Transverse colon (tissue), 4 donors: ENCODE measurements at regions not wholly inside any gene's neighbourhood (a gene's known extent, or its start where the extent isn't known, plus 50 kb on each side); places are given as distances from the start of the nearest gene placed in this dataset.

Experiments used
- DNase-seq: peaks from one replicate; pipeline ENCODE4 v3.0.0-alpha.2; 2019
- H3K27ac ChIP-seq, 4 donors: fragments of 200-600 bp; sonication (generic); 2 replicates each; pipeline ENCODE4 v1.5.1; 2016 to 2018; ENCODE audit warnings: inconsistent platforms in 4 of 4
- H3K27me3 ChIP-seq: fragments of 200-600 bp; sonication (generic); 2 replicates; pipeline ENCODE4 v1.5.1; 2017; ENCODE audit warnings: inconsistent platforms
- H3K36me3 ChIP-seq, 4 donors: fragments of 200-600 bp; sonication (generic); 2 replicates each; pipeline ENCODE4 v1.5.1; 2017 to 2019; ENCODE audit warnings: inconsistent platforms in 4 of 4
- H3K4me1 ChIP-seq, 4 donors: fragments of 200-600 bp; sonication (generic); 2 replicates each; pipeline ENCODE4 v1.5.1; 2017 to 2020; ENCODE audit warnings: inconsistent platforms in 4 of 4
- H3K4me3 ChIP-seq, 4 donors: fragments of 200-600 bp; sonication (generic); 1 replicate in 1 of 4; 2 replicates in 3 of 4; pipeline versions ENCODE4 v1.5.1 to v1.6.1; 2017 to 2019; ENCODE audit warnings: inconsistent platforms in 4 of 4
- H3K9me3 ChIP-seq, 2 donors: fragments of 200-600 bp; sonication (generic); 2 replicates each; pipeline ENCODE4 v1.5.1; 2017 to 2019; ENCODE audit warnings: inconsistent platforms in 2 of 2
- CTCF ChIP-seq, 5 experiments: fragments of 200-600 bp in 3 of 5; fragments of 450-650 bp in 2 of 5; sonication (generic) in 3 of 5; IDR thresholded peaks; 1 replicate in 2 of 5; 2 replicates in 3 of 5; pipeline ENCODE4 v1.5.1; 2016 to 2017; ENCODE audit warnings: antibody characterized with exemption in 5 of 5, inconsistent platforms in 3 of 5, mild to moderate bottlenecking in 2 of 5, moderate library complexity in 1 of 5
- EP300 ChIP-seq: sonication (generic); formaldehyde crosslinking; IDR thresholded peaks from one replicate; pipeline ENCODE4 v1.6.1; 2017; ENCODE audit warnings: antibody characterized with exemption, low read depth
- POLR2A ChIP-seq: fragments of 450-650 bp; IDR thresholded peaks from one replicate; pipeline ENCODE4 v1.6.1; 2016; ENCODE audit warnings: antibody characterized with exemption, mild to moderate bottlenecking, moderate library complexity
- POLR2AphosphoS5 ChIP-seq, 3 donors: sonication (generic); formaldehyde crosslinking; IDR thresholded peaks; one replicate each; pipeline ENCODE4 v1.6.1; 2016; ENCODE audit warnings: antibody characterized with exemption in 3 of 3
- WGBS, 2 donors: methylation state at CpG; one replicate each; pipeline ENCODE4 v1.1.5; 2018; ENCODE audit warnings: low coverage in 1 of 2; 5-methylcytosine and 5-hydroxymethylcytosine counted together
- in situ Hi-C, 4 donors: fragments of 200-750 bp; cut with MboI; loops; one replicate each; pipeline versions ENCODE4 v1.15.0 to v1.15.1; 2017; ENCODE audit warnings: low sequenced_read_pairs in 3 of 4, low pct_ligation_motif_present in 1 of 4, low pct_unique_long_range_greater_than_20kb in 1 of 4
- intact Hi-C: fragments of 100-400 bp; cut with DNase I; formaldehyde crosslinking; loops from one replicate; pipeline ENCODE4 v1.15.1; 2023; ENCODE audit warnings: low total_unique reads

GRCh38 chr14:98894600-98894999, 377.4 kb downstream of the BCL11B start:
- intact Hi-C loops (no loop called here), in situ Hi-C loops (no loop called here)
- no peaks in the 10 kb centered on the region for H3K9me3 ChIP-seq
- H3K4me1 ChIP-seq: no peaks in the 10 kb centered on the region
- DNase-seq: no peak
- no peak for TF ChIP-seq POLR2A
- no peak for TF ChIP-seq POLR2AphosphoS5 (IDR thresholded peaks at IDR 0.05)
- TF ChIP-seq CTCF (IDR thresholded peaks at IDR 0.05): no peak
- H3K36me3 ChIP-seq: no peaks in the 10 kb centered on the region
- H3K4me3 ChIP-seq: no peak overlapping the region
- H3K27me3 ChIP-seq: no peaks in the 10 kb centered on the region
- 58 to 61% methylated on average over 5 of the region's 5 CpGs for WGBS, 2 donors
- no peak overlapping the region for H3K27ac ChIP-seq

GRCh38 chr14:98896449-98896848, 375.5 kb downstream of the BCL11B start:
- H3K27me3 ChIP-seq: no peaks in the 10 kb centered on the region
- intact Hi-C loops (no loop called here), in situ Hi-C loops (no loop called here)
- no peak overlapping the region for H3K27ac ChIP-seq
- no peaks in the 10 kb centered on the region for H3K9me3 ChIP-seq
- no peaks in the 10 kb centered on the region for H3K36me3 ChIP-seq
- H3K4me1 ChIP-seq: no peaks in the 10 kb centered on the region
- no peak for DNase-seq
- no peak for TF ChIP-seq POLR2AphosphoS5 (IDR thresholded peaks at IDR 0.05)
- 48 to 54% methylated on average over 4 to 5 of the region's 5 CpGs for WGBS, 2 donors
- H3K4me3 ChIP-seq: no peak overlapping the region

- in situ Hi-C loops (no loop called here), intact Hi-C loops (no loop called here)
- H3K27me3 ChIP-seq: no peaks in the 10 kb centered on the region
- no peak for DNase-seq
- H3K4me3 ChIP-seq: no peak overlapping the region
- 49 to 67% methylated on average over 4 to 7 of the region's 7 CpGs for WGBS, 2 donors
- H3K4me1 ChIP-seq: no peaks in the 10 kb centered on the region
- H3K9me3 ChIP-seq: no peaks in the 10 kb centered on the region
- H3K27ac ChIP-seq: no peak overlapping the region
- no peak for TF ChIP-seq CTCF (IDR thresholded peaks at IDR 0.05)
- no peak for TF ChIP-seq EP300
- TF ChIP-seq POLR2AphosphoS5 (IDR thresholded peaks at IDR 0.05): no peak
- no peak for TF ChIP-seq POLR2A
- H3K36me3 ChIP-seq: no peaks in the 10 kb centered on the region
Measured at GRCh38 chr14:98897605-98898309, 374.2 kb downstream of the BCL11B start.

- TF ChIP-seq POLR2A: no peak
- no peak for TF ChIP-seq CTCF (IDR thresholded peaks at IDR 0.05)
- no peak for TF ChIP-seq POLR2AphosphoS5 (IDR thresholded peaks at IDR 0.05)
- TF ChIP-seq EP300: no peak
- H3K27me3 ChIP-seq: no peaks in the 10 kb centered on the region
- H3K4me3 ChIP-seq: no peak overlapping the region
- H3K4me1 ChIP-seq: no peaks in the 10 kb centered on the region
- no peak overlapping the region for H3K27ac ChIP-seq
- WGBS, 2 donors: 60 to 86% methylated on average over 1 to 9 of the region's 9 CpGs
- no peaks in the 10 kb centered on the region for H3K9me3 ChIP-seq
- H3K36me3 ChIP-seq: no peaks in the 10 kb centered on the region
- intact Hi-C loops: no loop called here
- in situ Hi-C loops: no loop called here
- DNase-seq: no peak
Measured at GRCh38 chr14:98899441-98899840, 372.6 kb downstream of the BCL11B start.

GRCh38 chr14:98900236-98900635, 371.8 kb downstream of the BCL11B start:
- H3K27me3 ChIP-seq: peaks cover 2% of the 10 kb centered on the region
- no peak for DNase-seq

More at GRCh38 chr14:98900236-98900635, 371.8 kb downstream of the BCL11B start:
- Histone ChIP-seq H3K36me3 (no peaks in the 10 kb centered on the region), H3K27ac (no peak overlapping the region), H3K4me1 (no peaks in the 10 kb centered on the region), H3K9me3 (no peaks in the 10 kb centered on the region), H3K4me3 (no peak overlapping the region)
- intact Hi-C loops: no loop called here
- TF ChIP-seq EP300: no peak
- TF ChIP-seq POLR2A: no peak
- TF ChIP-seq CTCF (IDR thresholded peaks at IDR 0.05): no peak
- no peak for TF ChIP-seq POLR2AphosphoS5 (IDR thresholded peaks at IDR 0.05)
- WGBS, 2 donors: 91 to 93% methylated on average over 7 to 15 of the region's 15 CpGs
- in situ Hi-C loops: no loop called here
